GM18907 (cell line): ENCODE measurements at regions not wholly inside any gene's neighbourhood (a gene's known extent, or its start where the extent isn't known, plus 50 kb on each side); places are given as distances from the start of the nearest gene placed in this dataset.
"Not testable (repeated sequence)": the region's sequence is repeated elsewhere in the genome, so short reads cannot be mapped to it uniquely, and the experiment has no call there.

ENCODE experiments used
- ATAC-seq: cut with Tn5 transposase; IDR thresholded peaks from one replicate; pipeline ENCODE4 v1.9.1; 2021; ENCODE audit warnings: mild to moderate bottlenecking, moderate library complexity; ENCODE audit not compliant: unreplicated experiment

GRCh38 chr10:36462194-36462593 lies 663.2 kb upstream of the ANKRD30A start:
- ATAC-seq, result no peak

- not testable (repeated sequence) for ATAC-seq
Measured at GRCh38 chr10:36458437-36458836, 667.0 kb upstream of the ANKRD30A start.

- ATAC-seq, result no peak
Measured at GRCh38 chr10:36457751-36458150, 667.6 kb upstream of the ANKRD30A start.

- no peak for ATAC-seq
Measured at GRCh38 chr10:36455526-36456133, 669.8 kb upstream of the ANKRD30A start.

- ATAC-seq, result no peak
Measured at GRCh38 chr10:36452851-36453250, 672.5 kb upstream of the ANKRD30A start.

- ATAC-seq, result no peak
Measured at GRCh38 chr10:36451391-36451970, 673.9 kb upstream of the ANKRD30A start.

GRCh38 chr10:36450380-36450779 lies 675.0 kb upstream of the ANKRD30A start:
- ATAC-seq, result no peak

GRCh38 chr10:36448760-36449691 lies 676.4 kb upstream of the ANKRD30A start:
- ATAC-seq, result no peak

GRCh38 chr10:36446881-36447280 lies 678.5 kb upstream of the ANKRD30A start:
- ATAC-seq, result no peak

GRCh38 chr10:36443233-36443632 lies 682.2 kb upstream of the ANKRD30A start:
- ATAC-seq, result no peak

- ATAC-seq, result no peak
Measured at GRCh38 chr10:36441557-36441956, 683.8 kb upstream of the ANKRD30A start.

GRCh38 chr10:36440539-36440938 lies 684.9 kb upstream of the ANKRD30A start:
- no peak for ATAC-seq

- no peak for ATAC-seq
Measured at GRCh38 chr10:36437367-36437766, 688.0 kb upstream of the ANKRD30A start.

- no peak for ATAC-seq
Measured at GRCh38 chr10:36428507-36428906, 696.9 kb upstream of the ANKRD30A start.

- ATAC-seq, result no peak
Measured at GRCh38 chr10:36425131-36425797, 700.1 kb upstream of the ANKRD30A start.

GRCh38 chr10:36424502-36424901 lies 700.9 kb upstream of the ANKRD30A start:
- no peak for ATAC-seq

- ATAC-seq, result no peak
Measured at GRCh38 chr10:36423821-36424248, 701.6 kb upstream of the ANKRD30A start.

- ATAC-seq, result no peak
Measured at GRCh38 chr10:36421992-36422391, 703.4 kb upstream of the ANKRD30A start.

- ATAC-seq, result no peak
Measured at GRCh38 chr10:36416513-36416912, 708.9 kb upstream of the ANKRD30A start.

- ATAC-seq, result no peak
Measured at GRCh38 chr10:36412942-36413341, 712.5 kb upstream of the ANKRD30A start.

GRCh38 chr10:36400238-36400637 lies 725.2 kb upstream of the ANKRD30A start:
- not testable (repeated sequence) for ATAC-seq
